Ascending aorta (tissue), 2 donors: ENCODE measurements at regions not wholly inside any gene's neighbourhood (a gene's known extent, or its start where the extent isn't known, plus 50 kb on each side); places are given as distances from the start of the nearest gene placed in this dataset.

Experiments used
- DNase-seq, 2 donors: peaks; one replicate each; pipeline ENCODE4 v3.0.0-alpha.2; 2019; ENCODE audit warnings: low spot score in 2 of 2
- H3K27ac ChIP-seq, 2 donors: fragments of 200-600 bp; sonication (generic); one replicate each; pipeline ENCODE4 v1.5.1; 2016 to 2017; ENCODE audit warnings: mild to moderate bottlenecking in 1 of 2
- H3K27me3 ChIP-seq: fragments of 200-600 bp; sonication (generic); one replicate; pipeline ENCODE4 v1.5.1; 2017
- H3K36me3 ChIP-seq, 2 donors: fragments of 200-600 bp; sonication (generic); one replicate each; pipeline ENCODE4 v1.5.1; 2016
- H3K4me1 ChIP-seq, 2 donors: fragments of 200-600 bp; sonication (generic); one replicate each; pipeline ENCODE4 v1.5.1; 2016 to 2017; ENCODE audit warnings: mild to moderate bottlenecking in 1 of 2
- H3K4me3 ChIP-seq, 2 donors: fragments of 200-600 bp; sonication (generic); one replicate each; pipeline ENCODE4 v1.5.1; 2016 to 2017; ENCODE audit warnings: mild to moderate bottlenecking in 1 of 2
- H3K9me3 ChIP-seq, 2 donors: fragments of 200-600 bp; sonication (generic); one replicate each; pipeline ENCODE4 v1.5.1; 2016
- CTCF ChIP-seq, 3 experiments: fragments of 200-600 bp in 2 of 3; fragments of 450-650 bp in 1 of 3; sonication (generic) in 2 of 3; IDR thresholded peaks; one replicate each; pipeline ENCODE4 v1.5.1; 2016 to 2019; ENCODE audit warnings: antibody characterized with exemption in 3 of 3, mild to moderate bottlenecking in 1 of 3, moderate library complexity in 1 of 3
- intact Hi-C: fragments of 100-400 bp; cut with DNase I; formaldehyde crosslinking; loops from one replicate; pipeline ENCODE4 v1.15.1; 2023

- intact Hi-C loops = no loop called here
- no peaks in the 10 kb centered on the region for H3K4me1 ChIP-seq
- no peak for TF ChIP-seq CTCF (IDR thresholded peaks at IDR 0.05)
- no peak overlapping the region for H3K27ac ChIP-seq
- no peaks in the 10 kb centered on the region for H3K27me3 ChIP-seq
- H3K36me3 ChIP-seq = no peaks in the 10 kb centered on the region
- DNase-seq = no peak
- H3K9me3 ChIP-seq = no peaks in the 10 kb centered on the region
- no peak overlapping the region for H3K4me3 ChIP-seq
These were observed 881.3 kb upstream of the FAM98A start for GRCh38 chr2:34480366-34480765.

GRCh38 chr2:34475156-34475555, 876.1 kb upstream of the FAM98A start:
- Histone ChIP-seq H3K9me3 (no peaks in the 10 kb centered on the region), H3K27me3 (no peaks in the 10 kb centered on the region), H3K36me3 (no peaks in the 10 kb centered on the region), H3K4me1 (no peaks in the 10 kb centered on the region), H3K27ac (no peak overlapping the region), H3K4me3 (no peak overlapping the region)
- intact Hi-C loops = no loop called here
- no peak for DNase-seq
- no peak for TF ChIP-seq CTCF (IDR thresholded peaks at IDR 0.05)

- no peak overlapping the region for H3K4me3 ChIP-seq
- H3K27me3 ChIP-seq = no peaks in the 10 kb centered on the region
- H3K9me3 ChIP-seq = no peaks in the 10 kb centered on the region
- H3K27ac ChIP-seq = no peak overlapping the region
- H3K4me1 ChIP-seq = no peaks in the 10 kb centered on the region
- DNase-seq = no peak
- TF ChIP-seq CTCF (IDR thresholded peaks at IDR 0.05) = no peak
- H3K36me3 ChIP-seq = no peaks in the 10 kb centered on the region
- intact Hi-C loops = no loop called here
These were observed 875.5 kb upstream of the FAM98A start for GRCh38 chr2:34474646-34475045.

- no peaks in the 10 kb centered on the region for H3K4me1 ChIP-seq
- peaks cover 0 to 8% of the 10 kb centered on the region in 2 donors for H3K9me3 ChIP-seq
- intact Hi-C loops = no loop called here
- DNase-seq = no peak
- H3K36me3 ChIP-seq = no peaks in the 10 kb centered on the region
- H3K4me3 ChIP-seq = no peak overlapping the region
- no peak overlapping the region for H3K27ac ChIP-seq
- no peak for TF ChIP-seq CTCF (IDR thresholded peaks at IDR 0.05)
- H3K27me3 ChIP-seq = no peaks in the 10 kb centered on the region
These were observed 848.0 kb upstream of the FAM98A start for GRCh38 chr2:34447097-34447496.

GRCh38 chr2:34423301-34423700, 824.2 kb upstream of the FAM98A start:
- Histone ChIP-seq H3K4me1 (no peaks in the 10 kb centered on the region), H3K4me3 (no peak overlapping the region), H3K27ac (no peak overlapping the region), H3K27me3 (no peaks in the 10 kb centered on the region), H3K9me3 (no peaks in the 10 kb centered on the region), H3K36me3 (no peaks in the 10 kb centered on the region)
- intact Hi-C loops = no loop called here
- DNase-seq = no peak
- no peak for TF ChIP-seq CTCF (IDR thresholded peaks at IDR 0.05)

GRCh38 chr2:34419856-34420255, 820.8 kb upstream of the FAM98A start:
- no peaks in the 10 kb centered on the region for H3K4me1 ChIP-seq
- no peaks in the 10 kb centered on the region for H3K9me3 ChIP-seq
- TF ChIP-seq CTCF (IDR thresholded peaks at IDR 0.05) = no peak
- no peaks in the 10 kb centered on the region for H3K36me3 ChIP-seq
- no peaks in the 10 kb centered on the region for H3K27me3 ChIP-seq
- no peak overlapping the region for H3K4me3 ChIP-seq
- DNase-seq = no peak
- H3K27ac ChIP-seq = no peak overlapping the region
- intact Hi-C loops = no loop called here
